GM12878 (cell line): ENCODE measurements at regions not wholly inside any gene's neighbourhood (a gene's known extent, or its start where the extent isn't known, plus 50 kb on each side); places are given as distances from the start of the nearest gene placed in this dataset.

ENCODE experiments used
- ATAC-seq: fragments of 200-7000 bp; cut with Tn5 transposase; 3 replicates; pipeline ENCODE4 v1.9.1; 2020; ENCODE audit warnings: mild to moderate bottlenecking, moderate library complexity
- BruUV-seq: library from RNA; stranded (reverse); fragments of 400-500 nt; replicated peaks from 2 replicates; lab custom pipeline; 2021; lab: Mats Ljungman, UMichigan
- CTCF ChIA-PET: fragments of 300-600 bp; sonication (Branson Sonifier 250); formaldehyde crosslinking; extraction: SDS; loops from one replicate; lab custom pipeline; 2021; ENCODE audit warnings: inconsistent platforms; lab: Yijun Ruan, JAX
- POLR2A ChIA-PET: fragments of 350-600 bp; formaldehyde crosslinking; extraction: SDS; loops from one replicate; lab custom pipeline; 2021; ENCODE audit warnings: inconsistent platforms; lab: Charles Lee
- RAD21 ChIA-PET: fragments of 300-600 bp; sonication (Branson Sonifier 250); formaldehyde crosslinking; loops from one replicate; lab custom pipeline; 2023; ENCODE audit warnings: antibody characterized with exemption; ENCODE audit not compliant: unreplicated experiment; lab: Charles Lee
- SMC1A ChIA-PET: fragments of 300-600 bp; sonication (Branson Sonifier 250); formaldehyde crosslinking; loops from one replicate; lab custom pipeline; 2023; ENCODE audit not compliant: unreplicated experiment, uncharacterized antibody; lab: Charles Lee
- DNase-seq: peaks from one replicate; pipeline ENCODE4 v3.0.0-alpha.2; 2011; ENCODE audit warnings: low read depth, low spot score
- FAIRE-seq: peaks from 3 replicates; lab custom pipeline; 2011; peaks lifted over from hg19 to GRCh38; lab: Jason Lieb, UNC
- H2AFZ ChIP-seq: 2 replicates; pipeline ENCODE4 v1.6.0; 2011; ENCODE audit warnings: low read depth, low read length, control low read depth; ENCODE audit not compliant: control insufficient read depth
- H3K27ac ChIP-seq: 2 replicates; pipeline ENCODE4 v1.5.1; 2011; ENCODE audit warnings: control low read depth; ENCODE audit not compliant: control insufficient read depth, insufficient read depth
- H3K27me3 ChIP-seq, 2 experiments: replicated peaks in 1 of 2; 2 replicates each; pipeline versions ENCODE4 v1.6.0 to v1.6.1; 2011; ENCODE audit warnings: low read length in 1 of 2; ENCODE audit not compliant: control insufficient read depth in 2 of 2, insufficient read depth in 2 of 2
- H3K36me3 ChIP-seq, 2 experiments: 2 replicates each; pipeline ENCODE4 v1.5.1; 2011; ENCODE audit warnings: low read length in 1 of 2; ENCODE audit not compliant: control insufficient read depth in 2 of 2, insufficient read depth in 2 of 2
- H3K4me1 ChIP-seq: 2 replicates; pipeline ENCODE4 v1.6.1; 2011; ENCODE audit warnings: mild to moderate bottlenecking, low read length, moderate library complexity, mixed read lengths; ENCODE audit not compliant: control insufficient read depth, insufficient read depth
- H3K4me2 ChIP-seq: 2 replicates; pipeline ENCODE4 v1.6.0; 2011; ENCODE audit warnings: control low read depth; ENCODE audit not compliant: control insufficient read depth, insufficient read depth
- H3K4me3 ChIP-seq: fragments of 200-600 bp; sonication (generic); 2 replicates; pipeline ENCODE4 v1.5.1; 2016
- H3K79me2 ChIP-seq: 2 replicates; pipeline ENCODE4 v1.6.0; 2011; ENCODE audit warnings: low read length; ENCODE audit not compliant: control insufficient read depth, insufficient read depth
- H3K9ac ChIP-seq: 2 replicates; pipeline ENCODE4 v1.8.0; 2011; ENCODE audit warnings: low read length, control low read depth, mixed read lengths; ENCODE audit not compliant: control insufficient read depth, insufficient read depth
- H3K9me3 ChIP-seq: replicated peaks from 3 replicates; pipeline ENCODE4 v1.5.1; 2011; ENCODE audit warnings: mild to moderate bottlenecking, low read length; ENCODE audit not compliant: control insufficient read depth, insufficient read depth
- H4K20me1 ChIP-seq: 2 replicates; pipeline ENCODE4 v1.6.0; 2011; ENCODE audit not compliant: control insufficient read depth, insufficient read depth
- BACH1 ChIP-seq: fragments of 450-650 bp; IDR thresholded peaks from 2 replicates; pipeline ENCODE4 v1.6.1; 2017; ENCODE audit warnings: mild to moderate bottlenecking, borderline replicate concordance
- BRCA1 ChIP-seq: IDR thresholded peaks from 2 replicates; pipeline ENCODE4 v1.6.1; 2011; ENCODE audit warnings: low read depth, low read length, improper control_type of control experiment
- CREM ChIP-seq: IDR thresholded peaks from 2 replicates; pipeline ENCODE4 v1.6.1; 2014; ENCODE audit warnings: antibody characterized with exemption, low read depth
- EGR1 ChIP-seq, 2 experiments: IDR thresholded peaks; 1 replicate in 1 of 2; 2 replicates in 1 of 2; pipeline ENCODE4 v1.6.1; 2011 to 2012; ENCODE audit warnings: low read depth in 2 of 2, low read length in 2 of 2, borderline replicate concordance in 1 of 2, mild to moderate bottlenecking in 1 of 2, moderate library complexity in 1 of 2
- IKZF1 ChIP-seq: fragments of 450-650 bp; conservative IDR thresholded peaks from 2 replicates; pipeline ENCODE4 v1.6.1; 2017; ENCODE audit warnings: antibody characterized with exemption, mild to moderate bottlenecking
- NR2F1 ChIP-seq: fragments of 450-650 bp; conservative IDR thresholded peaks from 2 replicates; pipeline ENCODE4 v1.6.1; 2017; ENCODE audit warnings: mild to moderate bottlenecking
- STAT3 ChIP-seq: IDR thresholded peaks from 2 replicates; pipeline ENCODE4 v1.6.1; 2011; ENCODE audit warnings: low read depth, low read length, improper control_type of control experiment
- TAF1 ChIP-seq: IDR thresholded peaks from 2 replicates; pipeline ENCODE4 v1.6.1; 2011; ENCODE audit warnings: mild to moderate bottlenecking, low read depth, low read length, borderline replicate concordance
- ZBED1 ChIP-seq: IDR thresholded peaks from 2 replicates; pipeline ENCODE4 v1.6.1; 2016; ENCODE audit warnings: borderline replicate concordance
- ZSCAN29 ChIP-seq: fragments of 450-650 bp; IDR thresholded peaks from 2 replicates; pipeline ENCODE4 v1.6.1; 2017; ENCODE audit warnings: mild to moderate bottlenecking, moderate library complexity
- WGBS: methylation state at CpG from one replicate; pipeline ENCODE4 v1.1.6; 2016; ENCODE audit warnings: low lambda C conversion rate; ENCODE audit not compliant: insufficient replicate concordance, insufficient coverage; ENCODE audit errors: missing lambda C conversion rate; 5-methylcytosine and 5-hydroxymethylcytosine counted together
- in situ Hi-C: fragments of 300-500 bp; cut with MboI; formaldehyde crosslinking; loops from 9 replicates; pipeline ENCODE4 v1.14.3; 2018; ENCODE audit warnings: mixed read lengths
- intact Hi-C: fragments of 100-400 bp; cut with micrococcal nuclease; formaldehyde crosslinking; loops from one replicate; pipeline ENCODE4 v1.14.2; 2022; ENCODE audit not compliant: unreplicated experiment
- TF ChIP-seq, protein P1 (sequence below): IDR thresholded peaks from 2 replicates; pipeline ENCODE4 v1.6.1; 2012; ENCODE audit warnings: improper control_type of control experiment, low read depth, low read length; ENCODE audit not compliant: insufficient replicate concordance

GRCh38 chr2:109695290-109695689, 81.1 kb downstream of the SOWAHC start:
- ATAC-seq = no peak
- ChIA-PET SMC1A (no interaction called here), RAD21 (no interaction called here), CTCF (no interaction called here), POLR2A (no interaction called here)
- in situ Hi-C loops = no loop called here
- no peaks in the 10 kb centered on the region for H3K4me1 ChIP-seq
- no peak overlapping the region for H2AFZ ChIP-seq
- no peak overlapping the region for H3K9ac ChIP-seq
- no peak for FAIRE-seq
- no peaks in the 10 kb centered on the region for H3K79me2 ChIP-seq
- no peaks in the 10 kb centered on the region for H3K36me3 ChIP-seq
- no peaks in the 10 kb centered on the region; the same call in 1 of the 3 replicates for H3K9me3 ChIP-seq
- no peaks in the 10 kb centered on the region; a peak in 1 of 4 replicates for H3K27me3 ChIP-seq
- H4K20me1 ChIP-seq = no peaks in the 10 kb centered on the region
- H3K4me3 ChIP-seq = no peak overlapping the region
- intact Hi-C loops = no loop called here
- no peak overlapping the region for H3K4me2 ChIP-seq
- TF ChIP-seq ZSCAN29 (no peak), BRCA1 (no peak), STAT3 (no peak), CREM (no peak), IKZF1 (no peak), NR2F1 (no peak), ZBED1 (no peak), TAF1 (no peak), BACH1 (no peak), EGR1 (IDR thresholded peaks at IDR 0.05; ENCODE audit: borderline replicate concordance in 1 of 2, low read depth in 2 of 2, low read length in 2 of 2) (no peak)
- TF ChIP-seq, protein P1, sequence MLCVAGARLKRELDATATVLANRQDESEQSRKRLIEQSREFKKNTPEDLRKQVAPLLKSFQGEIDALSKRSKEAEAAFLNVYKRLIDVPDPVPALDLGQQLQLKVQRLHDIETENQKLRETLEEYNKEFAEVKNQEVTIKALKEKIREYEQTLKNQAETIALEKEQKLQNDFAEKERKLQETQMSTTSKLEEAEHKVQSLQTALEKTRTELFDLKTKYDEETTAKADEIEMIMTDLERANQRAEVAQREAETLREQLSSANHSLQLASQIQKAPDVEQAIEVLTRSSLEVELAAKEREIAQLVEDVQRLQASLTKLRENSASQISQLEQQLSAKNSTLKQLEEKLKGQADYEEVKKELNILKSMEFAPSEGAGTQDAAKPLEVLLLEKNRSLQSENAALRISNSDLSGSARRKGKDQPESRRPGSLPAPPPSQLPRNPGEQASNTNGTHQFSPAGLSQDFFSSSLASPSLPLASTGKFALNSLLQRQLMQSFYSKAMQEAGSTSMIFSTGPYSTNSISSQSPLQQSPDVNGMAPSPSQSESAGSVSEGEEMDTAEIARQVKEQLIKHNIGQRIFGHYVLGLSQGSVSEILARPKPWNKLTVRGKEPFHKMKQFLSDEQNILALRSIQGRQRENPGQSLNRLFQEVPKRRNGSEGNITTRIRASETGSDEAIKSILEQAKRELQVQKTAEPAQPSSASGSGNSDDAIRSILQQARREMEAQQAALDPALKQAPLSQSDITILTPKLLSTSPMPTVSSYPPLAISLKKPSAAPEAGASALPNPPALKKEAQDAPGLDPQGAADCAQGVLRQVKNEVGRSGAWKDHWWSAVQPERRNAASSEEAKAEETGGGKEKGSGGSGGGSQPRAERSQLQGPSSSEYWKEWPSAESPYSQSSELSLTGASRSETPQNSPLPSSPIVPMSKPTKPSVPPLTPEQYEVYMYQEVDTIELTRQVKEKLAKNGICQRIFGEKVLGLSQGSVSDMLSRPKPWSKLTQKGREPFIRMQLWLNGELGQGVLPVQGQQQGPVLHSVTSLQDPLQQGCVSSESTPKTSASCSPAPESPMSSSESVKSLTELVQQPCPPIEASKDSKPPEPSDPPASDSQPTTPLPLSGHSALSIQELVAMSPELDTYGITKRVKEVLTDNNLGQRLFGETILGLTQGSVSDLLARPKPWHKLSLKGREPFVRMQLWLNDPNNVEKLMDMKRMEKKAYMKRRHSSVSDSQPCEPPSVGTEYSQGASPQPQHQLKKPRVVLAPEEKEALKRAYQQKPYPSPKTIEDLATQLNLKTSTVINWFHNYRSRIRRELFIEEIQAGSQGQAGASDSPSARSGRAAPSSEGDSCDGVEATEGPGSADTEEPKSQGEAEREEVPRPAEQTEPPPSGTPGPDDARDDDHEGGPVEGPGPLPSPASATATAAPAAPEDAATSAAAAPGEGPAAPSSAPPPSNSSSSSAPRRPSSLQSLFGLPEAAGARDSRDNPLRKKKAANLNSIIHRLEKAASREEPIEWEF = no peak
- BruUV-seq = no TSS peak
- no peak overlapping the region for H3K27ac ChIP-seq
- no peak for DNase-seq
- 46% methylated on average over 2 of the region's 2 CpGs for WGBS
